H1 (cell line): ENCODE measurements at regions not wholly inside any gene's neighbourhood (a gene's known extent, or its start where the extent isn't known, plus 50 kb on each side); places are given as distances from the start of the nearest gene placed in this dataset.

Experiments
- CEBPB ChIP-seq: IDR thresholded peaks from 2 replicates; pipeline ENCODE4 v1.6.1; 2012; ENCODE audit warnings: low read depth, low read length
- CHD1 ChIP-seq: IDR thresholded peaks from 2 replicates; pipeline ENCODE4 v1.6.1; 2012; ENCODE audit warnings: low read depth, low read length, improper control_type of control experiment
- CHD2 ChIP-seq: IDR thresholded peaks from 2 replicates; pipeline ENCODE4 v1.6.1; 2012; ENCODE audit warnings: low read length, improper control_type of control experiment
- CTCF ChIP-seq, 3 experiments: IDR thresholded peaks; 1 replicate in 2 of 3; 2 replicates in 1 of 3; pipeline versions ENCODE4 v1.5.1 to v1.6.1; 2011; ENCODE audit warnings: low read length in 3 of 3, mild to moderate bottlenecking in 3 of 3, inconsistent platforms in 2 of 3, low read depth in 1 of 3, moderate library complexity in 1 of 3; ENCODE audit not compliant: insufficient read depth in 1 of 3; ENCODE audit errors: control extremely low read depth in 1 of 3
- EZH2 ChIP-seq: fragments of 200-600 bp; sonication (generic); IDR thresholded peaks from 2 replicates; pipeline ENCODE4 v1.7.1; 2012; ENCODE audit warnings: low read depth, mild to moderate bottlenecking, moderate library complexity, low read length, inconsistent platforms; ENCODE audit not compliant: severe bottlenecking
- GABPA ChIP-seq: IDR thresholded peaks from 2 replicates; pipeline ENCODE4 v1.6.1; 2011; ENCODE audit warnings: mild to moderate bottlenecking, low read length, moderate library complexity, borderline replicate concordance; ENCODE audit not compliant: insufficient read depth
- GTF2F1 ChIP-seq: IDR thresholded peaks from 2 replicates; pipeline ENCODE4 v1.6.1; 2012; ENCODE audit warnings: low read depth, low read length, improper control_type of control experiment, borderline replicate concordance
- JUN ChIP-seq: IDR thresholded peaks from 2 replicates; pipeline ENCODE4 v1.6.1; 2011; ENCODE audit warnings: low read depth, mild to moderate bottlenecking, improper control_type of control experiment, low read length
- PHF8 ChIP-seq: fragments of 200-600 bp; sonication (generic); conservative IDR thresholded peaks from 2 replicates; pipeline ENCODE4 v1.7.1; 2012; ENCODE audit warnings: low read depth, mild to moderate bottlenecking, inconsistent platforms, low read length, moderate library complexity
- POLR2AphosphoS5 ChIP-seq: IDR thresholded peaks from 2 replicates; pipeline ENCODE4 v1.6.1; 2011; ENCODE audit warnings: low read depth, low read length
- SRF ChIP-seq: IDR thresholded peaks from 2 replicates; pipeline ENCODE4 v1.6.1; 2011; ENCODE audit warnings: mild to moderate bottlenecking, low read depth, low read length, moderate library complexity
- SUZ12 ChIP-seq: fragments of 200-600 bp; sonication (generic); IDR thresholded peaks from 2 replicates; pipeline ENCODE4 v1.6.1; 2012; ENCODE audit warnings: mild to moderate bottlenecking, inconsistent platforms, low read length, moderate library complexity, mixed read lengths
- TF ChIP-seq, protein P1 (sequence below): IDR thresholded peaks from 2 replicates; pipeline ENCODE4 v1.6.1; 2011; ENCODE audit warnings: low read depth, mild to moderate bottlenecking, low read length; ENCODE audit not compliant: insufficient read depth

DNA sequence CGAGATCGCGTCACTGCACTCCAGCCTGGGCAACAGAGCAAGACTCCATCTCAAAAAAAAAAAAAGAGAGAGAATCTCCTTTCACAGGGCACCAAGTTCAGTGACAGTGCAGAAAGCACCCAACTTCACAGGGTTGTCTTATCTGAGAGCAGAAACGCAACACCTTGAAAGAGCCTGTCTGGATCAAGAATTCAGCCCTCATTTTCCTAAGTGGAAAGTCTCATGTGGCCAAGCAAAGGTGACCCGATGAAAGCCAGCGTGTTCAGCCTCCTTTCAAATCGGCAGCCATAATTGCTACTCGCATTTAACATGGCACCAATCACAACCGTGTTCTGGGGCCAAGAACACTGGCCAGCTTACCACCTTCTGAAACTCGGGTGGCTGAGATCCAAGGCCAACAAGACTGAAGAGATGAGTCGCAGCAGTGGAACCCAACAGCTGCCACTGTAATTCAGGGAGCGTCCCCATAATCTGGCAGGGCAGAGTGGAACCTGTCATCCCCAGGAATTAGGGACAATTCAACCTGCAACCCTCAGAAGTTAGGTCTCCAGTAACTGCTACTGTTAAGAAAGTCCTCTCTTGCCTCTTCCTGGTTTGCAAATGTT, 536.7 kb upstream of the JARID2 start:
- TF ChIP-seq CEBPB (no peak), CTCF (IDR thresholded peaks at IDR 0.05; ENCODE audit: control extremely low read depth in 1 of 3, insufficient read depth in 1 of 3, low read depth in 1 of 3, low read length in 3 of 3) (no peak), POLR2AphosphoS5 (no peak), PHF8 (no peak), GABPA (no peak), JUN (no peak), GTF2F1 (no peak), CHD1 (no peak), EZH2 (no peak), SUZ12 (no peak), CHD2 (no peak), SRF (no peak)
- TF ChIP-seq, protein P1, sequence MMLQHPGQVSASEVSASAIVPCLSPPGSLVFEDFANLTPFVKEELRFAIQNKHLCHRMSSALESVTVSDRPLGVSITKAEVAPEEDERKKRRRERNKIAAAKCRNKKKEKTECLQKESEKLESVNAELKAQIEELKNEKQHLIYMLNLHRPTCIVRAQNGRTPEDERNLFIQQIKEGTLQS = no peak
